ENCODE measurements at regions not wholly inside any gene's neighbourhood (a gene's known extent, or its start where the extent isn't known, plus 50 kb on each side); places are given as distances from the start of the nearest gene placed in this dataset.

DNA sequence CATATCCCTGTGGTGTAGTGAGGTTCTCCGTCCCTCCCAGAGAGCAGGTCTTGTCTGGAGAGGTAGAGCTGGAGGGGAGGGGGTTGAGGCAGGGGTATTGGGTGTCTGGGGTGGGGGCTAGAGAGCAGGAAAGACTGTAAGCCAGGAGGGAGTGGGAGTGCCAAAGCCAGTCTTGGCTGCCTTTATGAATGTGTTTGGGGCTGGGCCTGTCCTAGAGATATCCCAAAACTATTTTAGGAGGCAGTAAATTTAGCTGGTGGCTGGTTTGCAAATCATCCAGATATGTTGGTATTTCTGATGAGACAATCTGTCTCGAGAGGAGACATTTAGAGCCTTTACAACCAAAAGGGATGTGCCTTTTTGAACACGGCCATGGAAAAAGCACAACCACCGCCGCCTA is 166.6 kb downstream of the TLE3 start:
- H3K4me3 ChIP-seq (ENCODE audit: control insufficient read depth, low read depth, low read length): no peak overlapping the region
- DNase-seq (ENCODE audit: low read depth): no peak
- TF ChIP-seq, protein P1, sequence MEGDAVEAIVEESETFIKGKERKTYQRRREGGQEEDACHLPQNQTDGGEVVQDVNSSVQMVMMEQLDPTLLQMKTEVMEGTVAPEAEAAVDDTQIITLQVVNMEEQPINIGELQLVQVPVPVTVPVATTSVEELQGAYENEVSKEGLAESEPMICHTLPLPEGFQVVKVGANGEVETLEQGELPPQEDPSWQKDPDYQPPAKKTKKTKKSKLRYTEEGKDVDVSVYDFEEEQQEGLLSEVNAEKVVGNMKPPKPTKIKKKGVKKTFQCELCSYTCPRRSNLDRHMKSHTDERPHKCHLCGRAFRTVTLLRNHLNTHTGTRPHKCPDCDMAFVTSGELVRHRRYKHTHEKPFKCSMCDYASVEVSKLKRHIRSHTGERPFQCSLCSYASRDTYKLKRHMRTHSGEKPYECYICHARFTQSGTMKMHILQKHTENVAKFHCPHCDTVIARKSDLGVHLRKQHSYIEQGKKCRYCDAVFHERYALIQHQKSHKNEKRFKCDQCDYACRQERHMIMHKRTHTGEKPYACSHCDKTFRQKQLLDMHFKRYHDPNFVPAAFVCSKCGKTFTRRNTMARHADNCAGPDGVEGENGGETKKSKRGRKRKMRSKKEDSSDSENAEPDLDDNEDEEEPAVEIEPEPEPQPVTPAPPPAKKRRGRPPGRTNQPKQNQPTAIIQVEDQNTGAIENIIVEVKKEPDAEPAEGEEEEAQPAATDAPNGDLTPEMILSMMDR (conservative IDR thresholded peaks at IDR 0.05; ENCODE audit: control insufficient read depth, insufficient read depth, low read depth, low read length): no peak

DNA sequence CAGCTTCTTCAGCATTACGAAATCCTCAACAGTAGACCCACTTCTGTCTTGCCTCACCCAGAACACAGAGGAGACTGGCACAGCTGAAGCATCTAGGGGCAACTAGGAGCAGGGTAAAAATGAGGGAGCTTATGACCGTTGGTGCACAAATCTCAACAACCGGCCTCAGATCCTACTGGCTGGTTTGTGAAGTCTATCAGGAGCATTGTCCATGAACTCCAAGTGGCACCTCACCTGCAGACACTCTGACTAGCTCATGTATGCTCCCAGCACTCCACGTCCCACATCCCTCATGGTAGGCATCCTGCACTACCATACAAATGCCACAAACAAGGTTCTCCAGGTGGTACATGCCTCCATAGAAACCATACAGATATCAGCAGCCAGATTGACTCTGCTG is 163.1 kb downstream of the TLE3 start:
- H3K4me3 ChIP-seq (ENCODE audit: control insufficient read depth, low read depth, low read length): no peak overlapping the region
- no peak for DNase-seq (ENCODE audit: low read depth)
- TF ChIP-seq, protein P1 (conservative IDR thresholded peaks at IDR 0.05; ENCODE audit: control insufficient read depth, insufficient read depth, low read depth, low read length): no peak

DNA sequence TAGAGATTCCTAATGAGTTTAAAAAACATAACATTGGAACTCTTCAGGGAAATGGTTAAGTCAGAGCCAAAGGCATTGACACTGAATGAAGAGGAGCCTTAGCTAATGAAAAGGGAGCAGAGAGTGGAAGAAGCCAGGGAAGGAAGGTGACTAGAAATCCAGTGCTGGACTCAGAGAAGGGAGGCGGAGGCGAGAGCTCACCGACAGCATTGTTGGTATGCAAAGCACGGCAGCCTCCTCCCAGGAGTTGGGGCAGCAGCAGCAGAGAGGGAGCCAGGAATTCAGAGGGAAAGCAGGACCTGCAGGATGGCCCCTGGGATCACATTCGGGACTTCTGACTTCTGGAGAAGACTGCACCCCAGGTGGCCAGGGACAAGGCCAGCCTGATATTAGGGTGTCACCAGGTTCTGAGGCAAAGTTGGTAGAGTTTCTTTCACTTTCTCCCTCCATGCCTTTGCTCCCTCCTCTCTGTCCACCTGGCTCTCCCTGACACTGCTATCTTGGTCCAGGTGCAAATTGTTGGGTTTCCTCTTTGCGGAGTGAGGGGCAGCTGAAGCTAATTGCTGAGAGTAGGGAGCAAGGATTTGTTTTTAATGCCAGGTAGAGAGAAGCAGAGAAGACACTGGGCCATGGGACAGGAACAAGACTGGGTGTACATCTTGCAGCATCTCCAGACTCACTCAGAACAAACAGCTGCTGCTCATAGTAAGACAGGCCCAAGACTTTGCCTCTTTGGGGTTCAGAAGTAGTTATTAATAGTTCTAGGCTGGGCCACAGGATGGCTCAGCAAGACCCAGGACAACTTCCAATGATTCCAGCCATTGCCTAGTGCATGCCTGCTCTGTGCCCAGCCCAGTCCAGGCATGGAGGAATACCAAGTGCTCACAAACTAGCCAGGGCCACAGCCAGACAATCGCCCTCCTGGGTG is 157.9 kb downstream of the TLE3 start:
- no peak overlapping the region for H3K4me3 ChIP-seq (ENCODE audit: control insufficient read depth, low read depth, low read length)
- no peak for DNase-seq (ENCODE audit: low read depth)
- TF ChIP-seq, protein P1 (conservative IDR thresholded peaks at IDR 0.05; ENCODE audit: control insufficient read depth, insufficient read depth, low read depth, low read length): no peak

DNA sequence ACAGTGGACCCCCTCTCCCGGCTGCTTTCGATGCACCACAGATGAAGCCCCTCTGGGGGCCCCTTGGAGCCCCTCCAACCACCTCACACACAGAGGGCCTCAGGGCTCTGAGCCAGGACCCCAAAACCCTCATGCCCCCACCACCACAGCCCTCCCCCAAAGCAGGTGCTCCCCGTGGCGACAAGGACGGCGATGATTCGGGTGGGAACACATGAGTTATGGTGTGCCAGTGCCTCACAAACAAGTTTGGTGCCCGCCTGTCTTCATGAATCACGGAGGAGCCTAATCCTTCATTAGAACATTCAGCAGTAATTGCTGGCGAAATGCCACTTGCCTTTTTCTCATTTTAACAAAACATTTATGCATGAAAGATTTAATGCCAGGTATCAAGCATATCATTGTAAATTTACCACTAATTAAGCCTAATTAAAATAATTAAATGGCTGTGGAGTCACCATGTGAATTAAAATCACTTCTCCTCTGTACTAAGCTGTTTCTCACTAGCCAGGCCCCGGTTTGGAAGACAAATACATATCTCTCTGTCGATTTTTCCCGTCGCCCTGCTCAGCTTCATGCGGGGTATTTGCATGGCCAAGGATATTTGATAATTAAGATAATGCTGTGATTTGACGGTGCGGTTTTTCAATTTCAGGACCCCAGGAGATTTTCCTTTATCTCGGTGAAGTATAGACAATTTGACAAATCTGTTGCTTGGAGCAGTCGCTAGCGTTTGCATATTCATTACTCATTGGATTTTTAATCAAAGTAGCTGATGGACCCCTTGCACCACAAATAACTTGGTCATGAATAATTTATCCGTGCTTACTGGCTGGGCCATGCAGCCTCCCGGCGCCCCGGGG is 157.0 kb downstream of the TLE3 start:
- DNase-seq (ENCODE audit: low read depth): no peak
- TF ChIP-seq, protein P1 (conservative IDR thresholded peaks at IDR 0.05; ENCODE audit: control insufficient read depth, insufficient read depth, low read depth, low read length): no peak
- no peak overlapping the region for H3K4me3 ChIP-seq (ENCODE audit: control insufficient read depth, low read depth, low read length)

DNA sequence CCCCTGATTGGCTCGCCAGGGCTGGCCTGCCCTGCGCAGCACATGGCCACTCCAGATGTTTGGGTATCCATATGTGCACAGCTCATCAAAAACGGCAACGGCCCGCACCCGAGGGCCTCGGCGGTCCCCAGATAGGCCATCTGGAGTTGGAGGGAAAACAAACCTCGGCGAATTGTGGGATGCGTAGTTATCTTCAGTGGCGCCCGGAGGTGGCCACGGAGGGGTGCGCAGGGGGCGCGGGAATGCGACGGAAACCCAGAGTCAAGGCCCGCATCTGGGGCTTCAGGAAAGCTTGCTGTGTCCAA is 156.5 kb downstream of the TLE3 start:
- TF ChIP-seq, protein P1 (conservative IDR thresholded peaks at IDR 0.05; ENCODE audit: control insufficient read depth, insufficient read depth, low read depth, low read length): no peak
- H3K4me3 ChIP-seq (ENCODE audit: control insufficient read depth, low read depth, low read length): no peak overlapping the region
- no peak for DNase-seq (ENCODE audit: low read depth)

DNA sequence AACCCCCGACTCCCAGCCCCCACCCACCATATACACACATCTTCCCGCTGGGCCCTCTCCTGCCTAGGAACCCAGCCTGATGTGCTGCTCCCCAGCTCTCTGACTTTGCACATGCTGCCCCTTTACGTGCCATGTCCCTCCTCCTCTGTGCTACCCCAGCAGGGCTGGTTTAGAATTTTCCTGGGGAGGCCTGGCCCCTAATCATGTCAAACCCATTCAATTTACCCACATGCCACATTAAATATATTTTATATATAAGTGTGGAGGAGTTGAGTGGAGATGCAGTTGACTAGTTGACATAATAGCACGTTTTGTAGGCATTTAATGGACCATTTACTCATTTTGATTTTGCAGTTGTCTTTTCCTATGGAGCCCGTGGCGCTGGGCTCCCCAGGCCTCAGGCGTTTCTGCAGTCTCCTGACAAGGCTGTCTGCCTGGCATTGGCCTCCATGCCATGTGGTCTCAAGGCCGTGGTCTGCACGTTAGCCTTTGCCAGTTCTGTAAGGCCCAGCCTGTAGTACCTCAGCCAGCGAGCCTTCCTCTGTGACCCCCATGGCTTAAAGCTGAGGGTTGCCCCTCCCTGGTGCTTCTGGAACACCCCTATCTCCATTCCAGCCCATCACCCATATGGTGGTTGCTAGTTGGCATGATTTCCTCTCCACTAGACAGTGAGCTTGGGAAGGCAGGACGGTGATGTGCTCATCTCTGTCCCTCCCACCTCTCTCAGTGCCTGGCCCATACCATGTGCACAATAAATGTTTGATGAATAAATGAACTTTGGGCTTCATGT is 155.8 kb downstream of the TLE3 start:
- H3K4me3 ChIP-seq (ENCODE audit: control insufficient read depth, low read depth, low read length): no peak overlapping the region
- TF ChIP-seq, protein P1 (conservative IDR thresholded peaks at IDR 0.05; ENCODE audit: control insufficient read depth, insufficient read depth, low read depth, low read length): no peak
- DNase-seq (ENCODE audit: low read depth): no peak

Data from fibroblast of mammary gland (primary cell).